ENCODE measurements at regions not wholly inside any gene's neighbourhood (a gene's known extent, or its start where the extent isn't known, plus 50 kb on each side); places are given as distances from the start of the nearest gene placed in this dataset.

DNA sequence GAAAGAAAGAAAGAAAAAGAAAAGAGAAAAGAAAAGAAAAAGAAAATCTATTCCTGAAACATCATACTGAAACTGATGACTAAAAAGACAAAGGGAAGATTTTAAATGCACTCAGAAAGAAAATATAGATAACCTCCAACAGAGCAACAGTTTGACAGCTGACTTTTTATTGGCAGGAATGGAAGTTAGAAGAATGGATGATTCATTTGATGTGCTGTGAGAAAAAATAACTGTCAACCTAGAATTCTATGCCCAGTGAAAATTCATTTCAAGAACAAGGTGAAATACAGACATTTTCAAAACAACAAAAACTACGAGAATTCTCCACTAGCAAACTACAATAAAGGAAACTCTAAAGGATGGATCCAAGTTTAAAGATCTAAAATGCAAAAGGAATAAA, 50.5 kb upstream of the HSPA12A start:
- DNase-seq (ENCODE audit: low spot score): no peak

DNA sequence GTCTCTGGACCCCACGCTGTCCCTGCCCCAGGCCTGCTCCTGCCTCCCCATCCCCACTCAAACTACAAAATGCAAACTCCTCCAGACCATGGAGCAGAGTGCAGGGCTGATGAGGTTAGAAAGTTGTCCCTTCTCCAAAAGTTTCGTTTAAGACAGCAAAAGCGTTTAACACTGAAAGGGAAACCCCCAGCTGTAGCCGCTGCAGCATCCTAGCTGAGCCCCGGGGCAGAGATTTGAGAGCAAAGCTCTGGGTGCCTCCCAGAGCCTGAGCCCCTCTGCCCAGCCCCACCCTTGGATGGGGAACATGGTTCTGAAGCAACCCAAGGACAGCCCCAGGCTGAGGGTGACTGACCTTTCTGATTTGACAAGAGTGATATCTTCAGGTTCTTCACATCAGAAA, 52.8 kb upstream of the ENO4 start:
- DNase-seq (ENCODE audit: low spot score): no peak

- peak; percentile 43 for DNase-seq (ENCODE audit: low spot score)
Measured at GRCh38 chr10:116796910-116797513, 52.3 kb upstream of the ENO4 start.

DNA sequence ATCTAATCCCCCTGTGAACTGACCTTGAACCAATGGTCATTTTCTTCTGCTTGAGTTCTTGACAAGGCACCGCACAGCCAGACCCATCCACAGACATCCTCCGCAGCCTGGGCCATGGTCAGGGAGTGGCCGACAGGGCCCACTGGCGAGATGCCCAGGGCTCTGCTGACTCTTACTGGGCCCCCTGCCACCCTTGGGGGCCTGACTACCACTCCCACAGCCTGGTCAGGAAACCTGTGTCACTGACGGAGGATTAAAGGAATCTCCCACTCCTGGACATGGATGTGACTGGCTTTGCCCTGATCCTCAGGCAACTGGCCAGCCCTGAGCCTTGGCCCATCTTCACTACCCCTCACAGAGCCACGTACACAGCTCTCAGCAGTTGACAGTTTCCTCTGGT, 50.4 kb upstream of the ENO4 start:
- no peak for DNase-seq (ENCODE audit: low spot score)
